ENCODE measurements at regions not wholly inside any gene's neighbourhood (a gene's known extent, or its start where the extent isn't known, plus 50 kb on each side); places are given as distances from the start of the nearest gene placed in this dataset.

- Histone ChIP-seq H3K27ac (ENCODE audit: low read length) (no peak overlapping the region), H3K9me3 (ENCODE audit: control insufficient read depth in 1 of 2, low read length in 2 of 2) (no peaks in the 10 kb centered on the region), H3K4me1 (ENCODE audit: control insufficient read depth in 1 of 2, insufficient read depth in 2 of 2, low read length in 2 of 2) (no peaks in the 10 kb centered on the region), H3K27me3 (ENCODE audit: low read depth, low read length) (no peaks in the 10 kb centered on the region), H3K36me3 (ENCODE audit: control insufficient read depth in 1 of 2, insufficient read depth in 2 of 2, low read length in 2 of 2) (no peaks in the 10 kb centered on the region), H3K4me3 (ENCODE audit: low read depth in 1 of 2, low read length in 2 of 2) (no peak overlapping the region)
These were observed 234.4 kb downstream of the PTPRU start for GRCh38 chr1:29470788-29471119.

GRCh38 chr1:29470087-29470787 is 233.9 kb downstream of the PTPRU start:
- H3K36me3 ChIP-seq (ENCODE audit: control insufficient read depth in 1 of 2, insufficient read depth in 2 of 2, low read length in 2 of 2), result no peaks in the 10 kb centered on the region
- H3K4me1 ChIP-seq (ENCODE audit: control insufficient read depth in 1 of 2, insufficient read depth in 2 of 2, low read length in 2 of 2), result no peaks in the 10 kb centered on the region
- no peak overlapping the region for H3K4me3 ChIP-seq (ENCODE audit: low read depth in 1 of 2, low read length in 2 of 2)
- H3K9me3 ChIP-seq (ENCODE audit: control insufficient read depth in 1 of 2, low read length in 2 of 2), result peaks cover 0 to 2% of the 10 kb centered on the region in 2 donors
- H3K27ac ChIP-seq (ENCODE audit: low read length), result no peak overlapping the region
- H3K27me3 ChIP-seq (ENCODE audit: low read depth, low read length), result no peaks in the 10 kb centered on the region

- no peaks in the 10 kb centered on the region for H3K36me3 ChIP-seq (ENCODE audit: control insufficient read depth in 1 of 2, insufficient read depth in 2 of 2, low read length in 2 of 2)
- no peak overlapping the region for H3K27ac ChIP-seq (ENCODE audit: low read length)
- peaks cover 0 to 9% of the 10 kb centered on the region in 2 donors for H3K9me3 ChIP-seq (ENCODE audit: control insufficient read depth in 1 of 2, low read length in 2 of 2)
- H3K4me1 ChIP-seq (ENCODE audit: control insufficient read depth in 1 of 2, insufficient read depth in 2 of 2, low read length in 2 of 2), result no peaks in the 10 kb centered on the region
- no peaks in the 10 kb centered on the region for H3K27me3 ChIP-seq (ENCODE audit: low read depth, low read length)
- no peak overlapping the region for H3K4me3 ChIP-seq (ENCODE audit: low read depth in 1 of 2, low read length in 2 of 2)
These were observed 233.1 kb downstream of the PTPRU start for GRCh38 chr1:29469457-29469856.

- Histone ChIP-seq H3K36me3 (ENCODE audit: control insufficient read depth in 1 of 2, insufficient read depth in 2 of 2, low read length in 2 of 2) (no peaks in the 10 kb centered on the region), H3K4me1 (ENCODE audit: control insufficient read depth in 1 of 2, insufficient read depth in 2 of 2, low read length in 2 of 2) (no peaks in the 10 kb centered on the region), H3K27me3 (ENCODE audit: low read depth, low read length) (no peaks in the 10 kb centered on the region), H3K27ac (ENCODE audit: low read length) (no peak overlapping the region), H3K4me3 (ENCODE audit: low read depth in 1 of 2, low read length in 2 of 2) (no peak overlapping the region), H3K9me3 (ENCODE audit: control insufficient read depth in 1 of 2, low read length in 2 of 2) (peaks cover 0 to 9% of the 10 kb centered on the region in 2 donors)
These were observed 231.9 kb downstream of the PTPRU start for GRCh38 chr1:29467989-29468900.

GRCh38 chr1:29466258-29466657 is 229.9 kb downstream of the PTPRU start:
- peaks cover 0 to 9% of the 10 kb centered on the region in 2 donors for H3K9me3 ChIP-seq (ENCODE audit: control insufficient read depth in 1 of 2, low read length in 2 of 2)
- H3K4me3 ChIP-seq (ENCODE audit: low read depth in 1 of 2, low read length in 2 of 2), result no peak overlapping the region
- H3K27ac ChIP-seq (ENCODE audit: low read length), result no peak overlapping the region
- no peaks in the 10 kb centered on the region for H3K4me1 ChIP-seq (ENCODE audit: control insufficient read depth in 1 of 2, insufficient read depth in 2 of 2, low read length in 2 of 2)
- no peaks in the 10 kb centered on the region for H3K36me3 ChIP-seq (ENCODE audit: control insufficient read depth in 1 of 2, insufficient read depth in 2 of 2, low read length in 2 of 2)
- no peaks in the 10 kb centered on the region for H3K27me3 ChIP-seq (ENCODE audit: low read depth, low read length)

GRCh38 chr1:29465755-29466154 is 229.4 kb downstream of the PTPRU start:
- no peaks in the 10 kb centered on the region for H3K36me3 ChIP-seq (ENCODE audit: control insufficient read depth in 1 of 2, insufficient read depth in 2 of 2, low read length in 2 of 2)
- peaks cover 0 to 9% of the 10 kb centered on the region in 2 donors for H3K9me3 ChIP-seq (ENCODE audit: control insufficient read depth in 1 of 2, low read length in 2 of 2)
- H3K4me3 ChIP-seq (ENCODE audit: low read depth in 1 of 2, low read length in 2 of 2), result no peak overlapping the region
- no peaks in the 10 kb centered on the region for H3K27me3 ChIP-seq (ENCODE audit: low read depth, low read length)
- no peak overlapping the region for H3K27ac ChIP-seq (ENCODE audit: low read length)
- no peaks in the 10 kb centered on the region for H3K4me1 ChIP-seq (ENCODE audit: control insufficient read depth in 1 of 2, insufficient read depth in 2 of 2, low read length in 2 of 2)

- H3K27me3 ChIP-seq (ENCODE audit: low read depth, low read length), result no peaks in the 10 kb centered on the region
- H3K36me3 ChIP-seq (ENCODE audit: control insufficient read depth in 1 of 2, insufficient read depth in 2 of 2, low read length in 2 of 2), result no peaks in the 10 kb centered on the region
- no peak overlapping the region for H3K27ac ChIP-seq (ENCODE audit: low read length)
- H3K9me3 ChIP-seq (ENCODE audit: control insufficient read depth in 1 of 2, low read length in 2 of 2), result peaks cover 0 to 9% of the 10 kb centered on the region in 2 donors
- H3K4me1 ChIP-seq (ENCODE audit: control insufficient read depth in 1 of 2, insufficient read depth in 2 of 2, low read length in 2 of 2), result no peaks in the 10 kb centered on the region
- H3K4me3 ChIP-seq (ENCODE audit: low read depth in 1 of 2, low read length in 2 of 2), result no peak overlapping the region
These were observed 225.8 kb downstream of the PTPRU start for GRCh38 chr1:29462096-29462495.

- H3K36me3 ChIP-seq (ENCODE audit: control insufficient read depth in 1 of 2, insufficient read depth in 2 of 2, low read length in 2 of 2), result no peaks in the 10 kb centered on the region
- no peak overlapping the region for H3K4me3 ChIP-seq (ENCODE audit: low read depth in 1 of 2, low read length in 2 of 2)
- no peak overlapping the region for H3K27ac ChIP-seq (ENCODE audit: low read length)
- no peaks in the 10 kb centered on the region for H3K27me3 ChIP-seq (ENCODE audit: low read depth, low read length)
- H3K9me3 ChIP-seq (ENCODE audit: control insufficient read depth in 1 of 2, low read length in 2 of 2), result peaks cover 6 to 15% of the 10 kb centered on the region in 2 donors
- no peaks in the 10 kb centered on the region for H3K4me1 ChIP-seq (ENCODE audit: control insufficient read depth in 1 of 2, insufficient read depth in 2 of 2, low read length in 2 of 2)
These were observed 224.9 kb downstream of the PTPRU start for GRCh38 chr1:29461115-29461739.

- peaks cover 6 to 15% of the 10 kb centered on the region in 2 donors for H3K9me3 ChIP-seq (ENCODE audit: control insufficient read depth in 1 of 2, low read length in 2 of 2)
- H3K27ac ChIP-seq (ENCODE audit: low read length), result no peak overlapping the region
- no peaks in the 10 kb centered on the region for H3K27me3 ChIP-seq (ENCODE audit: low read depth, low read length)
- H3K4me1 ChIP-seq (ENCODE audit: control insufficient read depth in 1 of 2, insufficient read depth in 2 of 2, low read length in 2 of 2), result no peaks in the 10 kb centered on the region
- no peak overlapping the region for H3K4me3 ChIP-seq (ENCODE audit: low read depth in 1 of 2, low read length in 2 of 2)
- H3K36me3 ChIP-seq (ENCODE audit: control insufficient read depth in 1 of 2, insufficient read depth in 2 of 2, low read length in 2 of 2), result no peaks in the 10 kb centered on the region
These were observed 224.4 kb downstream of the PTPRU start for GRCh38 chr1:29460694-29461093.

- no peak overlapping the region for H3K27ac ChIP-seq (ENCODE audit: low read length)
- H3K27me3 ChIP-seq (ENCODE audit: low read depth, low read length), result no peaks in the 10 kb centered on the region
- H3K9me3 ChIP-seq (ENCODE audit: control insufficient read depth in 1 of 2, low read length in 2 of 2), result peaks cover 6 to 12% of the 10 kb centered on the region in 2 donors
- H3K4me3 ChIP-seq (ENCODE audit: low read depth in 1 of 2, low read length in 2 of 2), result no peak overlapping the region
- no peaks in the 10 kb centered on the region for H3K36me3 ChIP-seq (ENCODE audit: control insufficient read depth in 1 of 2, insufficient read depth in 2 of 2, low read length in 2 of 2)
- H3K4me1 ChIP-seq (ENCODE audit: control insufficient read depth in 1 of 2, insufficient read depth in 2 of 2, low read length in 2 of 2), result no peaks in the 10 kb centered on the region
These were observed 223.8 kb downstream of the PTPRU start for GRCh38 chr1:29460041-29460610.

- Histone ChIP-seq H3K4me3 (ENCODE audit: low read depth in 1 of 2, low read length in 2 of 2) (no peak overlapping the region), H3K27me3 (ENCODE audit: low read depth, low read length) (no peaks in the 10 kb centered on the region), H3K9me3 (ENCODE audit: control insufficient read depth in 1 of 2, low read length in 2 of 2) (peaks cover 6 to 8% of the 10 kb centered on the region in 2 donors), H3K27ac (ENCODE audit: low read length) (no peak overlapping the region), H3K4me1 (ENCODE audit: control insufficient read depth in 1 of 2, insufficient read depth in 2 of 2, low read length in 2 of 2) (no peaks in the 10 kb centered on the region), H3K36me3 (ENCODE audit: control insufficient read depth in 1 of 2, insufficient read depth in 2 of 2, low read length in 2 of 2) (no peaks in the 10 kb centered on the region)
These were observed 223.3 kb downstream of the PTPRU start for GRCh38 chr1:29459620-29459945.
